Panc1 (cell line): ENCODE measurements at regions not wholly inside any gene's neighbourhood (a gene's known extent, or its start where the extent isn't known, plus 50 kb on each side); places are given as distances from the start of the nearest gene placed in this dataset.

Source experiments
- ATAC-seq: fragments of 200-7000 bp; cut with Tn5 transposase; 2 replicates; pipeline ENCODE4 v1.9.1; 2020; ENCODE audit warnings: mild to moderate bottlenecking, moderate library complexity
- BruUV-seq: library from RNA; stranded (reverse); fragments of 400-500 nt; replicated peaks from 2 replicates; lab custom pipeline; 2021; lab: Mats Ljungman, UMichigan
- CTCF ChIA-PET: fragments of 300-600 bp; sonication (Branson Sonifier 250); formaldehyde crosslinking; loops from one replicate; lab custom pipeline; 2022; ENCODE audit warnings: antibody characterized with exemption; lab: Charles Lee
- POLR2A ChIA-PET: fragments of 300-600 bp; sonication (Branson Sonifier 250); formaldehyde crosslinking; loops from one replicate; lab custom pipeline; 2022; ENCODE audit warnings: antibody characterized with exemption; lab: Charles Lee
- DNase-seq: peaks from one replicate; pipeline ENCODE4 v3.0.0-alpha.2; 2010; ENCODE audit warnings: low read depth, low spot score
- H3K27ac ChIP-seq: 2 replicates; pipeline ENCODE4 v1.5.1; 2011; ENCODE audit warnings: mild to moderate bottlenecking, low read length, inconsistent platforms
- H3K27me3 ChIP-seq: fragments of 200-500 bp; sonication (Bioruptor generic); 2 replicates; pipeline ENCODE4 v1.6.0; 2014; ENCODE audit warnings: low read length, inconsistent platforms; ENCODE audit not compliant: control insufficient read depth, insufficient read depth
- H3K36me3 ChIP-seq: fragments of 200-500 bp; sonication (Bioruptor generic); 2 replicates; pipeline ENCODE4 v1.5.1; 2014; ENCODE audit warnings: inconsistent platforms, mild to moderate bottlenecking, low read length, moderate library complexity; ENCODE audit not compliant: control insufficient read depth, insufficient read depth
- H3K4me1 ChIP-seq: 2 replicates; pipeline ENCODE4 v1.5.1; 2011; ENCODE audit warnings: inconsistent platforms, mild to moderate bottlenecking, low read length, moderate library complexity; ENCODE audit not compliant: control insufficient read depth, insufficient read depth
- H3K4me3 ChIP-seq, 2 experiments: 2 replicates each; pipeline ENCODE4 v1.5.1; 2011 to 2012; ENCODE audit warnings: low read depth in 2 of 2, low read length in 2 of 2, mild to moderate bottlenecking in 2 of 2, inconsistent platforms in 1 of 2, moderate library complexity in 1 of 2
- H3K9me3 ChIP-seq: fragments of 200-500 bp; sonication (Bioruptor generic); 2 replicates; pipeline ENCODE4 v1.5.1; 2014; ENCODE audit warnings: low read depth, mild to moderate bottlenecking, inconsistent platforms, low read length, moderate library complexity; ENCODE audit not compliant: control insufficient read depth, insufficient read depth
- CTCF ChIP-seq: fragments of 450-650 bp; IDR thresholded peaks from 2 replicates; pipeline ENCODE4 v1.5.1; 2017; ENCODE audit warnings: mild to moderate bottlenecking
- POLR2AphosphoS5 ChIP-seq: IDR thresholded peaks from 2 replicates; pipeline ENCODE4 v1.6.1; 2012; ENCODE audit warnings: mild to moderate bottlenecking, low read depth, low read length, moderate library complexity
- REST ChIP-seq, 2 experiments: IDR thresholded peaks; 2 replicates each; pipeline ENCODE4 v1.6.1; 2011 to 2012; ENCODE audit warnings: low read depth in 2 of 2, control low read depth in 1 of 2, low read length in 1 of 2, mild to moderate bottlenecking in 1 of 2, moderate library complexity in 1 of 2; ENCODE audit not compliant: insufficient read depth in 1 of 2
- SIN3A ChIP-seq: IDR thresholded peaks from 2 replicates; pipeline ENCODE4 v1.6.1; 2012; ENCODE audit warnings: low read depth, mild to moderate bottlenecking, low read length, moderate library complexity, borderline replicate concordance; ENCODE audit not compliant: insufficient read depth
- TCF7L2 ChIP-seq: IDR thresholded peaks from 2 replicates; pipeline ENCODE4 v1.6.1; 2011; ENCODE audit warnings: mild to moderate bottlenecking, low read depth, low read length, inconsistent platforms
- in situ Hi-C: cut with HindIII; loops from 2 replicates; pipeline ENCODE4 v1.10.0; 2016; ENCODE audit warnings: low sequenced_read_pairs, low pct_unique_long_range_greater_than_20kb
- intact Hi-C: fragments of 100-400 bp; cut with micrococcal nuclease; formaldehyde crosslinking; loops from one replicate; pipeline ENCODE4 v1.10.0; 2022; ENCODE audit not compliant: unreplicated experiment

DNA sequence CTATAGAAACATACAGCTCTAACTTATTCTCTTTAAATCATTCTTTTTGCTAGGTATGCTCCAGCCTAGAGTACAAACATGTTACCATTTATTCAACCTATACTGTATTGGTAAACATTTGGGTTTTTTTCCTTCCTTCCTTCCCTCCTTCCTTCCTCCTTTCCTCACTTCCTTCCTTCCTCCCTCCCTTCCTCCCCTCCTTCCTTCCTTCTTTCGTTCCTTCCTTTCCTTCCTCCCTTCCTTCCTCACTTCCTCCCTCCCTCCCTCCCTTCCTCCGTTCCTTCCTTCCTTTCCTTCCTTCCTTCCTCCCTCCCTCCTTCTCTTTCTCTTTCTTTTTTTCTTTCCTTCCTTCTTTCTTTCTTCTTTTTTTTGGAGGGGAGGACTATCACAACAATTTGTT lies 286.7 kb upstream of the PRKCQ start:
- no TSS peak for BruUV-seq
- Histone ChIP-seq H3K27ac (no peak overlapping the region), H3K4me3 (no peak overlapping the region), H3K36me3 (no peaks in the 10 kb centered on the region), H3K9me3 (no peaks in the 10 kb centered on the region), H3K27me3 (no peaks in the 10 kb centered on the region), H3K4me1 (no peaks in the 10 kb centered on the region)
- intact Hi-C loops, result no loop called here
- DNase-seq (no peak), ATAC-seq (no peak)
- CTCF ChIA-PET, result no interaction called here
- POLR2A ChIA-PET, result no interaction called here
- in situ Hi-C loops, result no loop called here
- TF ChIP-seq SIN3A (no peak), POLR2AphosphoS5 (no peak), CTCF (no peak)

- Histone ChIP-seq H3K4me1 (no peaks in the 10 kb centered on the region), H3K36me3 (no peaks in the 10 kb centered on the region), H3K9me3 (no peaks in the 10 kb centered on the region), H3K27me3 (no peaks in the 10 kb centered on the region), H3K27ac (no peak overlapping the region), H3K4me3 (no peak overlapping the region)
- ChIA-PET POLR2A (no interaction called here), CTCF (no interaction called here)
- TF ChIP-seq REST (IDR thresholded peaks at IDR 0.05; ENCODE audit: insufficient read depth in 1 of 2, low read depth in 2 of 2, low read length in 1 of 2) (no peak), POLR2AphosphoS5 (no peak), SIN3A (no peak), TCF7L2 (no peak), CTCF (no peak)
- DNase-seq (no peak), ATAC-seq (no peak)
- intact Hi-C loops, result no loop called here
- BruUV-seq, result no TSS peak
- in situ Hi-C loops, result no loop called here
Observed at GRCh38 chr10:6864142-6864541, 284.1 kb upstream of the PRKCQ start.

DNA sequence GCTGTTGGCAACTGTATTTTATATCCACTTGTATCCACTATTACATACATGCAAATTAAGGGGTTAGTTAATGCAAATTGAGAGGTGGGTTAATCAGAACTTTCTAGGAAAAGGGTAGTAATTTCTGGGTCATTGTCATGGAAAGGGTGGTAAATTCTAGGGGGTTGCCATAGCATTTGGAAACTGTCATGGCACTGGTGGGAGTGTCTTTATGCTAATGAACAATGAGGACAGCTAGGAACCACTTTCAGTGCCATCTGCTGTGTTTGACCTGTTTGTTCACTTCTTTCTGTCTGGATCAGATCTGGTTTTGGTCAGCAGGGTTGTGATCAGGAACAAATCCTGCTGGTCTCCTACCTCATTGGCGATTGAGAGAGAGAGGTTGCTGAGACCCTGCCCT lies 283.3 kb upstream of the PRKCQ start:
- ATAC-seq (no peak), DNase-seq (no peak)
- BruUV-seq, result no TSS peak
- no peak for TF ChIP-seq CTCF
- TF ChIP-seq SIN3A, result no peak
- TF ChIP-seq REST (IDR thresholded peaks at IDR 0.05; ENCODE audit: insufficient read depth in 1 of 2, low read depth in 2 of 2, low read length in 1 of 2), result no peak
- TF ChIP-seq TCF7L2, result no peak
- TF ChIP-seq POLR2AphosphoS5, result no peak
- Histone ChIP-seq H3K27me3 (no peaks in the 10 kb centered on the region), H3K36me3 (no peaks in the 10 kb centered on the region), H3K4me1 (no peaks in the 10 kb centered on the region), H3K4me3 (no peak overlapping the region), H3K27ac (no peak overlapping the region), H3K9me3 (no peaks in the 10 kb centered on the region)
- CTCF ChIA-PET, result no interaction called here
- in situ Hi-C loops, result no loop called here
- intact Hi-C loops, result no loop called here
- POLR2A ChIA-PET, result no interaction called here
